ENCODE measurements at regions not wholly inside any gene's neighbourhood (a gene's known extent, or its start where the extent isn't known, plus 50 kb on each side); places are given as distances from the start of the nearest gene placed in this dataset.
"Not testable (repeated sequence)": the region's sequence is repeated elsewhere in the genome, so short reads cannot be mapped to it uniquely, and the experiment has no call there.

DNA sequence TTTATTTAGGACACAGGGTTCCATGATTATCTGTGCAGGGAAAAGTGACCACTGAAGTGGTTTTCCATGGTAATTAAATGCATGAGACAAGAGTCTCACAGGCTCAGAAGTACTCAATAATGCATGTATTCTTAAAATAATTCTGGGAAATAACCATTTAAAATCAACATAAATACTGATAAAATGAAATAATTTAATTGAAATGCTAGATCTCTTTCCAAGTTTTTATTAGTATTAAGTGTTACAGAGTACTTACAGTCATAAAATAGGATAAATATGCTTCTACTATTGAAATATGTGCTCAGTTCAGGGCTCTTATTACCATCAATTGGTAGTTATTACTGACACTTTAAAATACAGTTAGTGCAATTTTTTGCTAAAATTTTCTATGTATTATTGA lies 916.0 kb upstream of the GJE1 start:
- DNase-seq = no peak

DNA sequence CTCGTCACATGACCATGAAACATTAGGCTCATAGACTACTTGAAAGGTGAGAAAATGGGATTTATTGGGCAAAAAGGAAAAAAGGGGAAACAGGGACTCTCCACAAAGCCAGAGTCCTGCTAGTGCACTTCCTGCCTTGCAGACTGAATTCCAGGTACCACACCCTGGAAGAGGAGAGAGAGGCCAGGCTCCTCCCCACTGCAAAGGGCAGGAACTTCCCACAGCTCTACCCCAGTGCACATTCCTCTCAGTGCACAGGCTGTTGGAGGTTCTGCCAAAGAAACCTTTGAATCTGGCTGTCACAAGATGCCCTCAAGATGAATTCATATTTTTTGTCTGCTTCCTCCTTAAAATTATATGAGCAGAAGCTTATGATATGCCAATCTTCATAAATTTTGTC lies 920.4 kb upstream of the GJE1 start:
- no peak for DNase-seq

DNA sequence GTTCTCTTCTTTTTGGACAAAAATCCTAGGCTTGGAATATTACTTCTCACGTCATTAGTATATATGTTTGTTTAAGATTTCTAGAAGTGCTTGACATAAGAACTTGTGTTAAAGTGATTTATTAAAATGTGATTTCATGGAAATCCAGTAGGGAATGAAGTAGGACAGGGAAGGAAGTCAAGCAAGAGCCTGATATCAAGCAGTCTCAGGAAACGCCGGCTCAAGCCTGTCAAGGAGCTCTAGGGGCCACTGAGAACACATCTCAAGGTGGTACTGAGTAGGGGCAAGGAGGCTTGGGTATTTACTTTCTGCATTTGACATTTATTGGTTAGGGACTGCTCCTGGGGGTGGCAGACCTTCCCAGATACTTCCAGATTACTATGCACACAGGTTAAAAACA lies 920.9 kb upstream of the GJE1 start:
- DNase-seq = no peak

DNA sequence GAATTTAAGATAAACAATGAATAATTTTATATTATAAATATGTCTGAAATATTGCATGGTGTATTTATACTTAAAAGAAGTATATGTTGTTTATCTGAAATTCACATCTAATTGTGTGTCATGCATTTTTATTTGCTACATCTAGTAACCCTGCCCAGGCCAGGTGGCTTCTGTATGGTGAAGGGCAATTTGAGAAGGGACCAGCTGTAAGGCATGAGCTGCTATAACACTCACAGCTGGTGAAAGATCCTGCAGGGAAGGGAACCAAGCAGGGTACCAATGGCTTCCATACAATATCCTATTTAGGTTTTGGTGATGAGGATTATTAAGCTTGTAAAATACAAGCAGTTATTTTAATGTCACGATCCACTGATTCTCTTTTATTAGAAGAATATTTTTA lies 921.8 kb upstream of the GJE1 start:
- no peak for DNase-seq

DNA sequence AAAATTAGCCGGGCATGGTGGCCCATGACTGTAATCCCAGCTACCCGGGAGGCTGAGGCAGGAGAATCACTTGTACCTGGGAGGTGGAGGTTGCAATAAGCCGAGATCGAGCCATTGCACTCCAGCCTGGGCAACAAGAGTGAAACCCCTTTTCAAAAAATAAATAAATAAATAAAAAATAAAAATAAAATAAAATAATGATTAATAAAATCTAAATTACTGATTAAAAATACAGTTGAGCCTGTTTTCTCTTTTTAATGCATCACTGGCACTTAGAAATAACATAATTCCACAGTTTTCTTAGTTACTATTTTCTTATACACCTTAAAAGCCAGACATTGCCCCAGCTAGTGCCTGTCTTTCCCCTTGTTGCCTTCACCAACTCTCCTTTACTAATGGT lies 922.8 kb upstream of the GJE1 start:
- DNase-seq = no peak

DNA sequence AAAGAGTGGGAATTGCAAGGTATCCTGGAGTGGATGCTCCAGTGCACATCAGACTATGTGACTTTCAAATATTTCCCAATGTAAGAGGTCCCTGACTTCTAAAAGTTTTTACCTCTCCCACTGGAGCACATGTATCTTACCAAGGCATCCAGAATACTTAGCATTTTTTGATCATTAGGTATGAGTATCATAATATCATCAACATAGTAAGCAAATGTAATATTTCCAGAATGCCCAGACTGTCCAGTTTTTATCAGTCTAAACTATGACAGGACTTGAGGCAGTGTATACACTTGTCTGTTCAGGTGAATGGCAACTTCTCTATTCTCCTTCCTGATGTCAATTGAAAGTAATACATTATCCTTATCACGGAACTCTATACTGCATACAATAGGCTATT lies 924.6 kb upstream of the GJE1 start:
- DNase-seq = no peak

DNA sequence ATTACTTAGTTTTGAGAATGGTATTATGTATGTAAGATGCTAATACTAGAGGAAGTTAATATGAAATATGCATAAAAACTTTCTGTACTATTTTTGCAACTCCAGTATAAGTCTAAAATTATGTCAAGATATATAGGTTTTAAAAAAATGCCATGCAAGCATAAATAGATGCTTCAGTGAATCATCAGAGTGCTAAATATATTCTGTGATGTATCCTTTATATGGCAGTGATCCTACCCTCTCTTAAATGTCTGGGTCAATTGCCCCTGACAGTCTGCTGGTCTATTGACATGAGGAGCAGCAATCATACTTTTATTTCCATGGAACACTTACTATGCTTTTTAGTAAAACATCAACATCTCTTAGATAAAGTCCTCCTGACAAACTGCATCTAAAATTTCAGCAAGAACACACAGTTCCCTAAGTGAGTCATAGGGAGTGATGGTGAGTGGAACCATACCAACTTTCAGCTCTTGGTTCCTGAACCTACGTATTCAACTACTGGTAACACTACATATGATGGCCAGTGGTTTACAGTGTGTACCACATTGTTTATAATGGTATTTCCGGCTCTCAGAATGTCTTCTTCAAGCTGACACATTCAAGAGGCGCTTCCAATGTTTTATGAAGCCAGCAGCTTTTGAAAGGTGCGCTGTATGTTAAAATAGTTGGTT lies 928.7 kb upstream of the GJE1 start:
- no peak for DNase-seq

DNA sequence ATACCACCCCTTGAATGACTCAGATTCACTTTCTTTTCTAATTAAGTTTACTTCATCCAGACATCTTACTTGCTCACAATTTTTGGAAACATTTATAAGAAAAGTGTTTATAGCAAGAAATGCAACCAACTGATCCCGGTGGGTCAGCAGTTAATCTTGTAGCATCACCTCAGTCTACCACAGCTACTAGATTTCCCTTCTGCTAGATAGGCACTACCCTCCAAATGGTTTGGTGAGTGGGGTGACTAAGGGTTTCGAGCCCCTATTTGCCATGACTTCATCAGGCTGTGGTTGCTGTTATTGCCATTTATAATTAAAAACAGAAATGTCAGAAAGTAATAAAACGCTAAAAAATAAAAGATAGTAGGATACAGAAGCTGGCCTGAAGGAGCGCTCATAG lies 930.1 kb upstream of the GJE1 start:
- DNase-seq = no peak

DNA sequence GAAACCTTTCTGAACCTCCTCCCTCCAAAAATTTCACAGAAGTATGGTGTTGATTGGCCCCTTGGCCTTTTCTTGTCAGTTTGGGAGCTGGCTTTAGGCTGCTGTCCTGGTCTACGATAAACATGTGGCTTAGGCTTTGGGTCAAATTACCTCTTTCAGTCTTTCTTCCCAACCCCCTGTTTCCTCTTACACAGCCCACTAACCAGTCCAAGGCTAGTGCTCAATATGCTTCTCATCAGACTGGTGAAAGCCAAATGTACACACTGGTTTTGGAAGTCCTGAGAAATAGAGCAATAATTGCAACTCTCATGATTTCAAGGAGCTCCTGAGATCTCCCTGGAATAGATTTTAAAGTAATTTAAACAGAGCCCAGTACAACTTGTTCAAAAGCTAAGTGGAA lies 933.7 kb upstream of the GJE1 start:
- no peak for DNase-seq

DNA sequence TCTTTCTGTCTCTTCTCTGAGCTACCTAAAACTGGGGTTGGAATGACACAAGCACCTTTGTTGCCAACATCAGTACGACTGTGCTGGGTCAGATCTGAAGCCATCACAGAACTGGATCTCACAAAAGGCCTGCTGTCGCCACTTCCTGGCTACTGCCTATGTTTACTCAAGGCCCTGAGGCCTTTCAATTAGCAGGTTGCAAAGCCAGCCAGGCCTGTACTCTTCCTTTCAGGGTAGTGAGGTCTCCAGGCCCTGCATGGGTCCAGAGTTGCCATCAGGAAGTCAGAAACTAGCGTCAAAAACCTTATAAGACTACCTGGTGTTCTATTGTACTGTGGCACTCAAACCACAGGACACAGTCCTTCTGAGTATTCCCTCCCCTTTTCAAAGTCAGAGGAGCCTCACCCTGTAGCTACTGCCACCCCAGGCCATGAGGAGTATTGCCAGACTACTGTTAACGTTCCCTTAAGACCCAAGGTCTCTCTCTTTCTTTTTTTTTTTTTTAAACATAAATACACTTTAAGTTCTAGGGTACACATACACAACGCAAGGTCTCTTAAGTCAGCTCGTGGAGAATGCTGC lies 937.4 kb upstream of the GJE1 start:
- DNase-seq = no peak

DNA sequence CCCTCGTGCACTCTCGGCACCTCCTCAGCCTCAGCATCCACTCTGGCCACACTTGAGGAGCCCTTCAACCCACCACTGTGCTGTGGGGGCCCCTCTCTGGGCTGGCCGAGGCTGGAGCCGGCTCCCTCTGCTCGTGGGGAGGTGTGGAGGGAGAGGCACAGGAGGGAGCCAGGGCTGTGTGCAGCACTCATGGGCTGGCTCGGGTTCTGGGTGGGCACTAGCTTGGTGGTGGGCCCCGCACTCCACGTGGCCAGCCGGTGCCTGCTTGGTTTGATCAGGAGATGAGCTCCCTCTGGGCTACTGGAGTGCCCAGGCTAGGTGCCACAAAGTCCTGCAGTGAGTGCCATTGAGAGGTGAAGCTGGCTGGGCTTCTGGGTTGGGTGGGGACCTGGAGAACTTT lies 949.4 kb upstream of the GJE1 start:
- DNase-seq = no peak

DNA sequence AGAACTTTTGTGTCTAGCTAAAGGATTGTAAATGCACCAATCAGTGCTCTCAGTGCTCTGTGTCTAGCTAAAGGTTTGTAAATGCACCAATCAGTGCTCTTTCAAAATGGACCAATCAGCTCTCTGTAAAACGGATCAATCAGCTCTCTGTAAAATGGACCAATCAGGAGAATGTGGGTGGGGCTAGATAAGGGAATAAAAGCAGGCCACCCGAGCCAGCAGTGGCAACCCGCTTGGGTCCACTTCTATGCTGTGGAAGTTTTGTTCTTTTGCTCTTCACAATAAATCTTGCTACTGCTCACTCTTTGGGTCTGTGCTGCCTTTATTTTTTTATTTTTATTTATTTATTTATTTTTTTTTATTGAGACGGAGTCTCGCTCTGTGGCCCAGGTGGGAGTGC lies 957.3 kb upstream of the GJE1 start:
- DNase-seq = not testable (repeated sequence)

DNA sequence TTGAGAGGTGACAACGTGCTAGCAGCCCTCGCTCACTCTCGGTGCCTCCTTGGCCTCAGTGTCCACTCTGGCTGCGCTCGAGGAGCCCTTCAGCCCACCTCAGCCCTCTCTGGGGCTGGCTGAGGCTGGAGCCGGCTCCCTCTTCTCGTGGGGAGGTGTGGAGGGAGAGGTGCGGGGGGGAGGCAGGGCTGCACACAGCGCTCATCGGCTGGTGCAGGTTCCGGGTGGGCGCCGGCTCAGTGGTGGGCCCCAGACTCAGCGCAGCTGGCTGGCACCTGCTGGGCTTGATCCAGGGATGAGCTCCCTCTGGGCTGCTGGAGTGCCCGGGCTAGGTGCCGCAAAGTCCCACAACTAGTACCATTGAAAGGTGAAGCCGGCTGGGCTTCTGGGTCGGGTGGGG lies 957.8 kb upstream of the GJE1 start:
- no peak for DNase-seq

DNA sequence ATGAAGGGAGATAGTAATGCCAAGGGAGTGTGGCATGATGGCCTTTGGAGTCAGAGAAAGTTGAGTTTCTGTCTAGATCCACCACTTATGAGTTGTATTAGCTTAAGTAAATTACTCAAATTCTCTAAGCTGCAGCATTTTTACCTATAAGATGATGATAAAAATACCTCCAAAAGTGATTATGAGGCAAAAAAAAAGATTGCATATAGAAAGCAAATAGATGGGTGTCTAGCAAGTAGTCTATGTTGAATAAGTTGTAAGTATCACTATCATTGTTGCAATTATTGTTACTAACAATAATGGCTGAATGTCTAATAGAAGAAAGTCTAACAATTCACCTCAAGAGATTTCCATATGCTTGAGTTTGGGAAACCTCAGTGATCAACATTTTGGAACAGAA lies 959.2 kb upstream of the GJE1 start:
- no peak for DNase-seq

DNA sequence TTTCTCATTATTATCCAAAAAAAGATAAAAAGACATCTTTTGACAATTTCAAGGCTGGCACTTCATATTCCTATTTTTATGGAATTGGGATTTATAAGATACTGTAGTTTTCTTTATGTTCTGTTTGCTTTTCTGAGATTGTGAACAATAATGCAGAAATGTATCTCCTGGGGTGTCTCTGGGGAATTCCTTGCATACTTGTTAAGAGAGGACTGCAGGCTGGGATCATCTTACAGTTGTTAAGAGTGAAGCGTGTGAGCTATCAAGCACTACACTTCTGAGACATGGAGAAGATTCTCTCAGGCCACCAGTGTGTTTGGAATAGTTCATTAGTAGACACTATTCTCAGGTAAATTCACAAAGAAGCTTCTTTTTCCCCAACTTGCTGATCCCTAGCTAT lies 963.3 kb upstream of the GJE1 start:
- no peak for DNase-seq

DNA sequence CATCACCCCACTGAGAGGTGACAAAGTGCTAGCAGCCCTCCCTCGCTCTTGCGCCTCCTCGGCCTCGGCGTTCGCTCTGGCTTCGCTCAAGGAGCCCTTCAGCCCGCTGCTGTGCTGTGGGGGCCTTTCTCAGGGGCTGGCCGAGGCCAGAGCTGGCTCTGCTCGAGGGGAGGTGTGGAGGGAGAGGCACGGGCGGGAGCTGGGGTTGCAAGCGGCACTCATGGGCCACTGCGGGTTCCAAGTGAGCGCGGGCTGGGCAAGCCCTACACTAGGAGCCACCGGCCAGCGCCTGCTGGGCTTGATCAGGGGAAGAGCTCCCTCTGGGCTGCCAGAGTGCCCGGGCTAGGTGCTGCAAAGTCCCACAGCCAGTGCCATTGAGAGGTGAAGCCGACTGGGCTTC lies 964.8 kb upstream of the GJE1 start:
- DNase-seq = no peak

DNA sequence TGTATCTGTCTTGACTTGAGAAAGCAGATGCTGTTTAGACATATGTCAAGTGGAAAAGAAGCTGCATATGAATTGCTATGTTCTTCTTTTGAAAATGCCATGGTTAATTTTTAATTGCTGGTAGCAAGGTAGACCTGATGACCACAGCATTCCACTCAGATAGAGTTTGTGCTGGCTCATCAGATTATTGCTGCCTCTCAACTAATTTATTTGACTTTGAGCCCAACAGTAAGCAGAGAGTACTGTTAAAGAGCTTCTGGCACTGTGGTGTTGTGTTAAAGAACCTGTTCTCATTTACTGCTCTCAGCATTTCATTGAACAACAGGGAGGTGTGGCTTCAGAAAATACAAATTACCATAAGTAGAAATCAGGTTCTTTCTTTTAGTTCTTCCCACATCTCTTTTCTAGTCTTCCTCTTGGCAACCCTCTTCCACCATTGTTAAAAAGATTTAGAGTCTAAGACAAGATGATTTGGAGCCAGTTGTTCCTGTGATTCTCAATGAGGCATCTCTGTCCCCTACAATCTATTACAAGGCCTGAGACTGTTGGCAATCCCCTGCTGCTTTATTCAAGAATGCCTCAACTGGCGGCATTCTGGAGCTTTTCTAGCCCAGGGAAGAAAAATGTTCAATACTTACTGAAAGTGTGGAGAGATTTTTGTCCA lies 967.6 kb upstream of the GJE1 start:
- DNase-seq = no peak

DNA sequence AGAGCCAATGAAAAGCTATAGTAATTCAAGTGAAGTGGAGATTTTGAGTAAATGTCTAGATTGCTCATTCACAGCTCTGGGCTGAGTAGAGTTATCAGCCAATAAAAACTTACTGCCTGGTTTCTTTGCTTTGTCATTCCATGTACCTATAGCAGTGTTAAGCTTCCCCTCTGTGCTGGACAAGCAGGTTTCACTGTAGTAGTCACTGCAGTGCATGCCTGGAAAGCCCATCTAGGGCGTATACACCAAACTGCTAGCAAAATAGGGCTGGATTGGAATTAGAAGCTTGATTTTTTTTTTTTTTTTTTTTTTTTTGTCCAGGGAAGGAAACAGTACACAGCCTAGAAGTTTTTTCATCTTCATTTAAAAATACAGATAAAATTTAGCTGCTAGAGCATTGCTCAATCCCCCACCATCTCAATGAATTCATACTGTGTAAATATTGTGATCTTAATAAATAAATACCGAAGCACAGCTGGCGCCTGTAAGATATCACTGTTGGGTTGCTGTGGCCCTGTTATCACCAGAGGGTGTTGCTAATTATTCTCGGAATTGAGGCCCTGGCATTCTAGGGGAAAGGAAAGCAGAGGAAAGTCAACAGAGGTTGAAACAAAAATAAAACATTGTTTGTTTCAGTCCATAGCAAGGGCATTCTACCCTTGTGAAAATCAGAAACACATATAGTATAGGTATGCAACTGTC lies 968.5 kb upstream of the GJE1 start:
- no peak for DNase-seq

DNA sequence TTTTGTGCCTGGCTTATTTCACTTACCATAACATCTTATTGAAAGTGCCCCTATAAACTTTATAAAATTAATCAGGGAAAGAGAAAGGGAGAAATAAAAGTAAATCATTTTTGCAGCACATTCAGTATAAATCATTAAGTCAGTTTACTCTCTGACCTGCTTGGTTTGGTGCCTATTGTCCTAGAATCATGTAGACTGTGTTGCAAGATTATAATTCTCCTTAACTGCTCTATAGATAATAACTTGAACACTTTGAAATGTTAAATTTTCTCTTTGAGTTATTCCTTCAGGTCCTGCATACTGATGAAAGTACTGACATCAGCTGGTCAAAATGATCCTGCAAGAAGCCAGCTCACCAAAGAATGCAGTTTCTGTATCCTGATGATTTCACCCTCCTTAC lies 969.6 kb upstream of the GJE1 start:
- DNase-seq = no peak

DNA sequence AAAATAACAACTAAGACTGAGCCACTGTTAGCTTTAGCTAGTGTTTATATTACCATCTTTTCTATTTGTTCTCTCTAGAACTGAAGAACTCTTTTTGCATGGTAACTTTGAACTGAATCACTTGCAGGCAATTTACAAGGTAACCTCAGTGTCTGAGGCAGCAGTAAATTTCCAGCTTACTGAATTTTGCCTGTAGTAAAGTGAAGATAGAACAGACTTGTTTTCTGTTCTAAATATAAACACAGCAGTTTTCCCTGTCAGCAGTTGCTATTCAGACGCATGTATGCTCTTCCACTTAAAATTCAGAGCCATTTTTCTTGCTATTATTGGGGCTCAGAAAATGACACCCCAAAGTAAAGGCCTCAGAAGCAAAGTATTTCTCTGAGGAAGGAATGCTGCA lies 974.0 kb upstream of the GJE1 start:
- DNase-seq = no peak

DNA sequence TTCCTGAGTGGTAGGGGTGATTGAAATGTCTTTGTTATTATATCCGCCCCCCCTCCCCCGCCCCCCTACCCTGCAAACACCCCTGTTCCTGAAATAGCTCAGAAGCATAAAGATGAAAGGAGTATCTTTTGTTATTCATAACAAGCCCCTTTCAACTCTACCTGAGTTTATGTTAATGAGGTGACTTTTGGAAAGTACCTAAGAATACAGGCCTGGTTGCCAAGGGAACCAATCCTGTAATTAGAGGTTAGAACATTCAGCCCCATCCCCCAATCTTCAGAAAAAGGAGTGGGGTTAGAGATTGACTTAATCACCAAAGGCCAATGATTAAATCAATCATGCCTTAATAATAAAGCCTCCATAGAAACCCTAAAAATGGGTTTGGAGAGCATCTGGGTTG lies 979.2 kb upstream of the GJE1 start:
- DNase-seq = no peak

DNA sequence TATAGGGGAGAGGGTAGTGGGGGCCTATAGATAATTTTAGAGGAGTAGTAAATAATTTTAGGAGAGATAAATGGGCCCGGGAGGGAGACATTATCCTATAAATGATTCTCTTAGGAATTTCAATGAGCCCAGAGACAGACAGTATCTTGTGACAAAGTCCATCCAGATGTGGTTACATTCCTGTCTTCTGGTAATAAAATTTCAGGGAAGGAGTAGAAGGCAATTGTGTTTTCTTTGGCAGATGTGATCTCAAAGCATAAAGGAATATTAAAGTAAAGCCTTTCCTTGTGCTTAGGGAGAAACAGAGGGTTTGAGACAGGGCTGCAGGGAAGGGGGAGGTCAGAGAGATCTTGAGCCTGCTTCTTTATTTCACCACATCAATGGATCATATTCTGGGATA lies 979.8 kb upstream of the GJE1 start:
- no peak for DNase-seq

DNA sequence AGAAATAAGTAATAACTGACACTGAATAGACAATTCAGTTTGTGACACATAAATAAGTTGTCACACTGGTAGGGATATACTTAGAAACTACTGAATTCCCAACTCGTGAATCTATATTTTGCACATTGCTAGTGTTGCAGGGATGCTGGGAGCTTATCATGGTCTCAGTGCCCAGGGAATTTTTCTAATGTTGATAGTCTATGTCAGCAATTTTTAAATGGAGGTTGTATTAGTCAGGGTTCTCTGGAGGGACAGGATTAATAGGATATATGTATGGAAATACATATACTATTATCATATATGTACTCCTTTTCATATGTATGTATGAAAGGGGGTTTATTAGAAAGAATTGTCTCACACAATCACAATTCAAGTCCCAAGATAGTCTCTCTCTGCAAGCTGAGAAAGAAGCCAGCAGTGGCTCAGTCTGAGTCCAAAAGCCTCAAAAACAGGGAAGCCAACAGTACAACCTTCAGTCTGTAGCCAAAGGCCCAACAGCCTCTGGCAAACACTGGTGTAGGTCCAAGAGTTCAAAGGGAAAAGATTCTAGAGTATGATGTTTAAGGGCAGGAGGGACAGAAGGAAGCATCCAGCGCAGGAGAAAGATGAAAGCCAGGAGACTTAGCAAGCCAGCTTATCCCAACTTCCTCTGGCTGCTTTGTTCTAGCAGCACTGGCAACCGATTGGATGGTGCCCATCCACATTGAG lies 980.9 kb upstream of the GJE1 start:
- no peak for DNase-seq

DNA sequence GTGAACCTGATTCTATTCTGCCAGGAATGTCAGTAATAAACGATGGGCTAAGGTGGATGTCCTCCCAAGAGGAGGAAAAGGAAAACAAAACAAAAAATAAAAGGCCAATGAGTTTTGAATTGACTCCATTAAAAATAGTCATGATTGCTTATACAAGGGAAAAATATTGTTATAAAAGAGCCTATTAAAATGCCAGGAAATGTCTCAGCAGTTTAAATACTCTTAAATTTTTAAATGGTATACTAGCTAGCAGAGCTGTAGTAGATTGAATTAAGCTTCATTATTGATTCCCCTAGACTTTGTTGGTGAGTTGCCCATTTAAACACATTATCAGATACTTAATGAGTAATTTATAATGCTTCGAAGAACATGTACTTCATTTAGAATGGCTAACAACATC lies 990.9 kb upstream of the GJE1 start:
- no peak for DNase-seq

All from activated CD4-positive, alpha-beta T cell treated with anti-CD3 and anti-CD28 coated beads, Interleukin-2, amount 50 U/mL, for 1 hour (primary cell).